ENCODE measurements at regions not wholly inside any gene's neighbourhood (a gene's known extent, or its start where the extent isn't known, plus 50 kb on each side); places are given as distances from the start of the nearest gene placed in this dataset.

GRCh38 chr21:25391777-25392176 is 215.5 kb downstream of the MRPL39 start:
- no peak for TF ChIP-seq CTCF (conservative IDR thresholded peaks at IDR 0.05)
- H3K27ac ChIP-seq, result no peak overlapping the region

GRCh38 chr21:25390701-25391100 is 216.6 kb downstream of the MRPL39 start:
- TF ChIP-seq CTCF (conservative IDR thresholded peaks at IDR 0.05), result no peak
- H3K27ac ChIP-seq, result no peak overlapping the region

- TF ChIP-seq CTCF (conservative IDR thresholded peaks at IDR 0.05), result no peak
- H3K27ac ChIP-seq, result no peak overlapping the region
Measured at GRCh38 chr21:25387665-25388064, 219.6 kb downstream of the MRPL39 start.

GRCh38 chr21:25385911-25386474 is 221.3 kb downstream of the MRPL39 start:
- no peak overlapping the region for H3K27ac ChIP-seq
- peak; percentile 98 for TF ChIP-seq CTCF (conservative IDR thresholded peaks at IDR 0.05)

GRCh38 chr21:25385341-25385740 is 221.9 kb downstream of the MRPL39 start:
- TF ChIP-seq CTCF (conservative IDR thresholded peaks at IDR 0.05), result no peak
- no peak overlapping the region for H3K27ac ChIP-seq

GRCh38 chr21:25384782-25385181 is 222.5 kb downstream of the MRPL39 start:
- TF ChIP-seq CTCF (conservative IDR thresholded peaks at IDR 0.05), result no peak
- no peak overlapping the region for H3K27ac ChIP-seq

- no peak for TF ChIP-seq CTCF (conservative IDR thresholded peaks at IDR 0.05)
Measured at GRCh38 chr21:25383545-25383944, 223.7 kb downstream of the MRPL39 start.

More at GRCh38 chr21:25383545-25383944, 223.7 kb downstream of the MRPL39 start:
- no peak overlapping the region for H3K27ac ChIP-seq

Data from VCaP (cell line).